ENCODE measurements at regions not wholly inside any gene's neighbourhood (a gene's known extent, or its start where the extent isn't known, plus 50 kb on each side); places are given as distances from the start of the nearest gene placed in this dataset.

GRCh38 chr9:89814340-89815040, 209.7 kb downstream of the GADD45G start:
- no peak for TF ChIP-seq EZH2phosphoT487 (IDR thresholded peaks at IDR 0.05; ENCODE audit: borderline replicate concordance, low read depth, low read length)
- no peak for TF ChIP-seq CTCF (conservative IDR thresholded peaks at IDR 0.05; ENCODE audit: low read length)

Data from OCI-LY7 (cell line).